K562 (cell line): ENCODE measurements at regions not wholly inside any gene's neighbourhood (a gene's known extent, or its start where the extent isn't known, plus 50 kb on each side); places are given as distances from the start of the nearest gene placed in this dataset.

Source experiments
- ATAC-seq: fragments of 200-7000 bp; cut with Tn5 transposase; 3 replicates; pipeline ENCODE4 v1.9.1; 2020; ENCODE audit warnings: moderate library complexity
- BruUV-seq: library from RNA; stranded (reverse); fragments of 400-500 nt; replicated peaks from 2 replicates; lab custom pipeline; 2021; lab: Mats Ljungman, UMichigan
- CTCF ChIA-PET: fragments of 300-600 bp; formaldehyde crosslinking; extraction: SDS; loops from one replicate; lab custom pipeline; 2021; ENCODE audit warnings: low intra/inter-chr PET ratio; lab: Yijun Ruan, JAX
- POLR2A ChIA-PET: fragments of 300-600, 350-650 bp; sonication (Branson Sonifier 250); formaldehyde crosslinking; extraction: SDS; loops from one replicate; lab custom pipeline; 2021; ENCODE audit warnings: antibody characterized with exemption, inconsistent platforms; lab: Yijun Ruan, JAX
- DNase-seq, 4 experiments: peaks; one replicate each; pipeline versions ENCODE4 v3.0.0 to v3.0.0-alpha.2; 2011 to 2018; ENCODE audit warnings: low spot score in 3 of 4, mixed read lengths in 3 of 4; ENCODE audit errors: extremely low read depth in 1 of 4
- FAIRE-seq: peaks from 2 replicates; lab custom pipeline; 2011; peaks lifted over from hg19 to GRCh38; lab: Jason Lieb, UNC
- H2AFZ ChIP-seq: 2 replicates; pipeline ENCODE4 v1.6.0; 2011; ENCODE audit warnings: low read depth, low read length, control low read depth, inconsistent platforms
- H3K27ac ChIP-seq: fragments of 200-600 bp; 3 replicates; pipeline ENCODE4 v1.8.0; 2011; ENCODE audit warnings: low read depth, mild to moderate bottlenecking, control low read depth, inconsistent platforms, low read length, moderate library complexity, mixed read lengths; ENCODE audit errors: extremely low read depth
- H3K27me3 ChIP-seq, 2 experiments: fragments of 300-600 bp in 1 of 2; 2 replicates in 1 of 2; 3 replicates in 1 of 2; pipeline versions ENCODE4 v1.6.0 to v1.8.0; 2011; ENCODE audit warnings: inconsistent platforms in 2 of 2, low read length in 2 of 2, mild to moderate bottlenecking in 1 of 2, mixed read lengths in 1 of 2, moderate library complexity in 1 of 2; ENCODE audit not compliant: control insufficient read depth in 2 of 2, insufficient read depth in 2 of 2
- H3K36me3 ChIP-seq: fragments of 300-600 bp; 3 replicates; pipeline ENCODE4 v1.8.0; 2011; ENCODE audit warnings: mild to moderate bottlenecking, low read length, inconsistent platforms; ENCODE audit not compliant: control insufficient read depth, insufficient read depth
- H3K4me1 ChIP-seq, 2 experiments: fragments of 200-600 bp in 1 of 2; replicated peaks in 1 of 2; 2 replicates in 1 of 2; 3 replicates in 1 of 2; pipeline versions ENCODE4 v1.5.1 to v1.8.0; 2011; ENCODE audit warnings: inconsistent platforms in 2 of 2, low read length in 2 of 2, mild to moderate bottlenecking in 1 of 2, mixed read lengths in 1 of 2, moderate library complexity in 1 of 2; ENCODE audit not compliant: control insufficient read depth in 2 of 2, insufficient read depth in 2 of 2
- H3K4me2 ChIP-seq: 2 replicates; pipeline ENCODE4 v1.6.1; 2011; ENCODE audit warnings: low read length, control low read depth, inconsistent platforms, mixed read lengths; ENCODE audit not compliant: insufficient read depth
- H3K4me3 ChIP-seq: fragments of 200-600 bp; sonication (generic), shearing (Covaris generic); 2 replicates; pipeline ENCODE4 v1.5.1; 2016; ENCODE audit warnings: control low read depth, inconsistent platforms
- H3K79me2 ChIP-seq: fragments of 200-600 bp; 3 replicates; pipeline ENCODE4 v1.8.0; 2011; ENCODE audit warnings: low read length, inconsistent platforms; ENCODE audit not compliant: control insufficient read depth, insufficient read depth
- H3K9ac ChIP-seq, 2 experiments: 2 replicates each; pipeline versions ENCODE4 v1.6.0 to v1.6.1; 2011; ENCODE audit warnings: low read depth in 2 of 2, low read length in 2 of 2, control low read depth in 1 of 2, inconsistent platforms in 1 of 2, mild to moderate bottlenecking in 1 of 2, mixed read lengths in 1 of 2; ENCODE audit not compliant: insufficient read depth in 1 of 2
- H3K9me1 ChIP-seq: one replicate; pipeline ENCODE4 v1.6.0; 2011; ENCODE audit warnings: inconsistent platforms, mild to moderate bottlenecking, low read length, moderate library complexity; ENCODE audit not compliant: control insufficient read depth, insufficient read depth
- H3K9me3 ChIP-seq: replicated peaks from 2 replicates; pipeline ENCODE4 v1.5.1; 2011; ENCODE audit warnings: low read depth, low read length, inconsistent platforms; ENCODE audit not compliant: control insufficient read depth, insufficient read depth
- H4K20me1 ChIP-seq: replicated peaks from 2 replicates; pipeline ENCODE4 v1.6.1; 2011; ENCODE audit warnings: low read length, inconsistent platforms, mixed read lengths; ENCODE audit not compliant: control insufficient read depth, insufficient read depth
- ASH1L ChIP-seq: fragments of 450-650 bp; IDR thresholded peaks from 2 replicates; pipeline ENCODE4 v1.6.1; 2018; ENCODE audit warnings: borderline replicate concordance, mild to moderate bottlenecking, low read depth; ENCODE audit not compliant: partially characterized antibody
- CBFA2T3 ChIP-seq: fragments of 450-650 bp; IDR thresholded peaks from 2 replicates; pipeline ENCODE4 v1.6.1; 2017
- CTBP1 ChIP-seq: fragments of 450-650 bp; IDR thresholded peaks from 2 replicates; pipeline ENCODE4 v1.6.1; 2016; ENCODE audit warnings: borderline replicate concordance
- ERF ChIP-seq: fragments of 450-650 bp; formaldehyde crosslinking; IDR thresholded peaks from 2 replicates; pipeline ENCODE4 v1.4.0; 2020; ENCODE audit warnings: mild to moderate bottlenecking, mixed read lengths
- FOSL1 ChIP-seq: fragments of 200-800 bp; sonication (Bioruptor generic); conservative IDR thresholded peaks from 2 replicates; pipeline ENCODE4 v1.6.1; 2016; ENCODE audit warnings: missing genetic modification characterization, missing compliant biosample characterization
- KDM1A ChIP-seq, 2 experiments: fragments of 450-650 bp; IDR thresholded peaks; 2 replicates each; pipeline ENCODE4 v1.6.1; 2016; ENCODE audit warnings: mild to moderate bottlenecking in 2 of 2
- MCM7 ChIP-seq, 2 experiments: fragments of 450-650 bp; IDR thresholded peaks; 2 replicates each; pipeline ENCODE4 v1.6.1; 2016 to 2018
- MXI1 ChIP-seq: IDR thresholded peaks from 2 replicates; pipeline ENCODE4 v1.6.1; 2011; ENCODE audit warnings: low read depth, mild to moderate bottlenecking, improper control_type of control experiment, low read length
- NCOA6 ChIP-seq: fragments of 450-650 bp; IDR thresholded peaks from 2 replicates; pipeline ENCODE4 v1.6.1; 2017; ENCODE audit warnings: mild to moderate bottlenecking
- PHF8 ChIP-seq: fragments of 200-600 bp; sonication (generic); IDR thresholded peaks from 2 replicates; pipeline ENCODE4 v1.6.1; 2012; ENCODE audit warnings: mixed run types, mild to moderate bottlenecking, inconsistent platforms, low read length, moderate library complexity, borderline replicate concordance
- RNF2 ChIP-seq: sonication (generic); IDR thresholded peaks from 2 replicates; pipeline ENCODE4 v1.6.1; 2016
- SNIP1 ChIP-seq: fragments of 450-650 bp; IDR thresholded peaks from 2 replicates; pipeline ENCODE4 v1.7.1; 2017; ENCODE audit warnings: low read depth, mild to moderate bottlenecking
- SPI1 ChIP-seq: IDR thresholded peaks from 2 replicates; pipeline ENCODE4 v1.6.1; 2011; ENCODE audit warnings: low read depth, low read length, control low read depth, borderline replicate concordance
- ZNF408 ChIP-seq: fragments of 250-450 bp; sonication (Bioruptor Pico); IDR thresholded peaks from 2 replicates; pipeline ENCODE4 v1.4.0; 2020; ENCODE audit warnings: low read depth, mild to moderate bottlenecking, moderate library complexity
- ZNF41 ChIP-seq: fragments of 250-450 bp; sonication (Bioruptor Pico); conservative IDR thresholded peaks from 2 replicates; pipeline ENCODE4 v1.4.0; 2020; ENCODE audit warnings: mild to moderate bottlenecking
- ZNF436 ChIP-seq: fragments of 250-450, 450-650 bp; sonication (Bioruptor Pico); formaldehyde crosslinking; IDR thresholded peaks from 2 replicates; pipeline ENCODE4 v1.7.0; 2020; ENCODE audit warnings: mild to moderate bottlenecking
- ZNF75A ChIP-seq: fragments of 450-650 bp; formaldehyde crosslinking; IDR thresholded peaks from 2 replicates; pipeline ENCODE4 v1.4.0; 2020; ENCODE audit warnings: mild to moderate bottlenecking
- WGBS: fragments of 100-300 bp; shearing (Covaris generic); methylation state at CpG from one replicate; pipeline ENCODE4 v1.1.6; 2016; ENCODE audit warnings: low coverage, mixed read lengths; ENCODE audit not compliant: insufficient coverage; ENCODE audit errors: missing lambda C conversion rate; 5-methylcytosine and 5-hydroxymethylcytosine counted together
- in situ Hi-C: fragments of 300-500 bp; cut with MboI; formaldehyde crosslinking; loops from 4 replicates; pipeline ENCODE4 v1.15.0; 2018; ENCODE audit warnings: inconsistent platforms, mixed read lengths
- intact Hi-C: fragments of 100-400 bp; cut with micrococcal nuclease; formaldehyde crosslinking; loops from 2 replicates; pipeline ENCODE4 v1.14.2; 2022
- TF ChIP-seq, protein P1 (sequence below): IDR thresholded peaks from 3 replicates; pipeline ENCODE4 v1.6.1; 2011; ENCODE audit warnings: borderline replicate concordance, mild to moderate bottlenecking; ENCODE audit not compliant: insufficient read length, insufficient read depth
- TF ChIP-seq, protein P2 (sequence below): fragments of 450-650 bp; formaldehyde crosslinking; IDR thresholded peaks from 2 replicates; pipeline ENCODE4 v1.4.0; 2020; ENCODE audit warnings: mild to moderate bottlenecking, moderate library complexity

DNA sequence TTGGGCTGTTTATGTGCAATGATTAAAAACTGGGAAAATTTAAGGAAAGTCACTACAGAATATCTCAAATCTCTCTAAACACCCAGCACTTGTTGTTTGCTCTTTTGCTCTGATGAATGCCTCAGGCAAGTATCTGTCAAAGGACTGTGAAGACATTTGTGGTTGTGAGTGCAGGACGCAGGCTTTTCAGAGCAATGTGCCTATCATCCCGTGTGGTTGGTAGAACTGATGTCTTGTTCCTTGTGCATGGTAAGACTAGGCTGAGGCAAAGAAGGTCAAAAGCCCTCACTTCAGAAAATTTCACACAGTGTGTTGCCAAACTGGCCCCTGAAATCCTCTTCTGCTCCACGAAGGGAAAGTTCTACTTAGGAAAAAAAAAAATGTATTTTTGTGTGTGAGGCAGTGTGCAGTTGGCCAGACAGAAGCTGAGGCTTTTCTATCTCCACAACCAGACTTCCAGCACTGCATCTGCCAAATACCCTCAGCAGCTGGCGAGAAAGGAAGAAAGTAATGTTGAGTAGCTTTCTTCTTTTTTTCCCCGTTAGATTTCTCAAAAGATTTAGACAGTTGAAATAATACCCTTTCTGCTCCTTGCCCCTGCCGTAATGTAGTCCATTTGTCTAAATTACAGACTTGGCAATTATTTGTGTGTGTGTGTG, 1103.1 kb downstream of the VRK1 start:
- intact Hi-C loops, result no loop called here
- no TSS peak for BruUV-seq
- in situ Hi-C loops, result no loop called here

More for the DNA sequence above, 1103.1 kb downstream of the VRK1 start:
- Histone ChIP-seq H3K27ac (no peak overlapping the region), H4K20me1 (no peaks in the 10 kb centered on the region), H3K9me3 (no peaks in the 10 kb centered on the region), H3K79me2 (no peaks in the 10 kb centered on the region), H3K4me2 (no peak overlapping the region), H3K4me1 (no peaks in the 10 kb centered on the region), H3K9ac (no peak overlapping the region), H3K4me3 (no peak overlapping the region), H2AFZ (no peak overlapping the region), H3K27me3 (no peaks in the 10 kb centered on the region), H3K36me3 (no peaks in the 10 kb centered on the region), H3K9me1 (no peaks in the 10 kb centered on the region)
- POLR2A ChIA-PET, result no interaction called here
- CTCF ChIA-PET, result no interaction called here
- no peak for DNase-seq
- FAIRE-seq, result no peak
- no peak for ATAC-seq
- 0% methylated on average over 4 of the region's 6 CpGs for WGBS
- TF ChIP-seq ERF (CRISPR knock-in tag) (no peak), ZNF75A (CRISPR knock-in tag) (no peak), SNIP1 (no peak), MCM7 (IDR thresholded peaks at IDR 0.05) (no peak), ASH1L (no peak), PHF8 (no peak), ZNF436 (CRISPR knock-in tag) (no peak), RNF2 (no peak), NCOA6 (no peak), CBFA2T3 (no peak), CTBP1 (no peak), ZNF408 (CRISPR knock-in tag) (no peak), KDM1A (IDR thresholded peaks at IDR 0.05) (no peak), FOSL1 (no peak), MXI1 (no peak), SPI1 (no peak), ZNF41 (CRISPR knock-in tag) (no peak)
- TF ChIP-seq, protein P1, sequence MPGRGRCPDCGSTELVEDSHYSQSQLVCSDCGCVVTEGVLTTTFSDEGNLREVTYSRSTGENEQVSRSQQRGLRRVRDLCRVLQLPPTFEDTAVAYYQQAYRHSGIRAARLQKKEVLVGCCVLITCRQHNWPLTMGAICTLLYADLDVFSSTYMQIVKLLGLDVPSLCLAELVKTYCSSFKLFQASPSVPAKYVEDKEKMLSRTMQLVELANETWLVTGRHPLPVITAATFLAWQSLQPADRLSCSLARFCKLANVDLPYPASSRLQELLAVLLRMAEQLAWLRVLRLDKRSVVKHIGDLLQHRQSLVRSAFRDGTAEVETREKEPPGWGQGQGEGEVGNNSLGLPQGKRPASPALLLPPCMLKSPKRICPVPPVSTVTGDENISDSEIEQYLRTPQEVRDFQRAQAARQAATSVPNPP, result no peak
- TF ChIP-seq, protein P2, sequence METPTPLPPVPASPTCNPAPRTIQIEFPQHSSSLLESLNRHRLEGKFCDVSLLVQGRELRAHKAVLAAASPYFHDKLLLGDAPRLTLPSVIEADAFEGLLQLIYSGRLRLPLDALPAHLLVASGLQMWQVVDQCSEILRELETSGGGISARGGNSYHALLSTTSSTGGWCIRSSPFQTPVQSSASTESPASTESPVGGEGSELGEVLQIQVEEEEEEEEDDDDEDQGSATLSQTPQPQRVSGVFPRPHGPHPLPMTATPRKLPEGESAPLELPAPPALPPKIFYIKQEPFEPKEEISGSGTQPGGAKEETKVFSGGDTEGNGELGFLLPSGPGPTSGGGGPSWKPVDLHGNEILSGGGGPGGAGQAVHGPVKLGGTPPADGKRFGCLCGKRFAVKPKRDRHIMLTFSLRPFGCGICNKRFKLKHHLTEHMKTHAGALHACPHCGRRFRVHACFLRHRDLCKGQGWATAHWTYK (CRISPR knock-in tag), result no peak
